GM12878 (cell line): ENCODE measurements at regions not wholly inside any gene's neighbourhood (a gene's known extent, or its start where the extent isn't known, plus 50 kb on each side); places are given as distances from the start of the nearest gene placed in this dataset.
"Not testable (repeated sequence)": the region's sequence is repeated elsewhere in the genome, so short reads cannot be mapped to it uniquely, and the experiment has no call there.

ENCODE experiments used
- ATAC-seq: fragments of 200-7000 bp; cut with Tn5 transposase; 3 replicates; pipeline ENCODE4 v1.9.1; 2020; ENCODE audit warnings: mild to moderate bottlenecking, moderate library complexity
- BruUV-seq: library from RNA; stranded (reverse); fragments of 400-500 nt; replicated peaks from 2 replicates; lab custom pipeline; 2021; lab: Mats Ljungman, UMichigan
- CTCF ChIA-PET: fragments of 300-600 bp; sonication (Branson Sonifier 250); formaldehyde crosslinking; extraction: SDS; loops from one replicate; lab custom pipeline; 2021; ENCODE audit warnings: inconsistent platforms; lab: Yijun Ruan, JAX
- POLR2A ChIA-PET: fragments of 350-600 bp; formaldehyde crosslinking; extraction: SDS; loops from one replicate; lab custom pipeline; 2021; ENCODE audit warnings: inconsistent platforms; lab: Charles Lee
- RAD21 ChIA-PET: fragments of 300-600 bp; sonication (Branson Sonifier 250); formaldehyde crosslinking; loops from one replicate; lab custom pipeline; 2023; ENCODE audit warnings: antibody characterized with exemption; ENCODE audit not compliant: unreplicated experiment; lab: Charles Lee
- SMC1A ChIA-PET: fragments of 300-600 bp; sonication (Branson Sonifier 250); formaldehyde crosslinking; loops from one replicate; lab custom pipeline; 2023; ENCODE audit not compliant: unreplicated experiment, uncharacterized antibody; lab: Charles Lee
- DNase-seq: peaks from one replicate; pipeline ENCODE4 v3.0.0-alpha.2; 2011; ENCODE audit warnings: low read depth, low spot score
- FAIRE-seq: peaks from 3 replicates; lab custom pipeline; 2011; peaks lifted over from hg19 to GRCh38; lab: Jason Lieb, UNC
- H2AFZ ChIP-seq: 2 replicates; pipeline ENCODE4 v1.6.0; 2011; ENCODE audit warnings: low read depth, low read length, control low read depth; ENCODE audit not compliant: control insufficient read depth
- H3K27ac ChIP-seq: 2 replicates; pipeline ENCODE4 v1.5.1; 2011; ENCODE audit warnings: control low read depth; ENCODE audit not compliant: control insufficient read depth, insufficient read depth
- H3K27me3 ChIP-seq, 2 experiments: replicated peaks in 1 of 2; 2 replicates each; pipeline versions ENCODE4 v1.6.0 to v1.6.1; 2011; ENCODE audit warnings: low read length in 1 of 2; ENCODE audit not compliant: control insufficient read depth in 2 of 2, insufficient read depth in 2 of 2
- H3K36me3 ChIP-seq, 2 experiments: 2 replicates each; pipeline ENCODE4 v1.5.1; 2011; ENCODE audit warnings: low read length in 1 of 2; ENCODE audit not compliant: control insufficient read depth in 2 of 2, insufficient read depth in 2 of 2
- H3K4me1 ChIP-seq: 2 replicates; pipeline ENCODE4 v1.6.1; 2011; ENCODE audit warnings: mild to moderate bottlenecking, low read length, moderate library complexity, mixed read lengths; ENCODE audit not compliant: control insufficient read depth, insufficient read depth
- H3K4me2 ChIP-seq: 2 replicates; pipeline ENCODE4 v1.6.0; 2011; ENCODE audit warnings: control low read depth; ENCODE audit not compliant: control insufficient read depth, insufficient read depth
- H3K4me3 ChIP-seq: fragments of 200-600 bp; sonication (generic); 2 replicates; pipeline ENCODE4 v1.5.1; 2016
- H3K79me2 ChIP-seq: 2 replicates; pipeline ENCODE4 v1.6.0; 2011; ENCODE audit warnings: low read length; ENCODE audit not compliant: control insufficient read depth, insufficient read depth
- H3K9ac ChIP-seq: 2 replicates; pipeline ENCODE4 v1.8.0; 2011; ENCODE audit warnings: low read length, control low read depth, mixed read lengths; ENCODE audit not compliant: control insufficient read depth, insufficient read depth
- H3K9me3 ChIP-seq: replicated peaks from 3 replicates; pipeline ENCODE4 v1.5.1; 2011; ENCODE audit warnings: mild to moderate bottlenecking, low read length; ENCODE audit not compliant: control insufficient read depth, insufficient read depth
- H4K20me1 ChIP-seq: 2 replicates; pipeline ENCODE4 v1.6.0; 2011; ENCODE audit not compliant: control insufficient read depth, insufficient read depth
- CHD4 ChIP-seq: fragments of 200-600 bp; sonication (generic); IDR thresholded peaks from 2 replicates; pipeline ENCODE4 v1.6.1; 2016; ENCODE audit warnings: mild to moderate bottlenecking
- EGR1 ChIP-seq, 2 experiments: IDR thresholded peaks; 1 replicate in 1 of 2; 2 replicates in 1 of 2; pipeline ENCODE4 v1.6.1; 2011 to 2012; ENCODE audit warnings: low read depth in 2 of 2, low read length in 2 of 2, borderline replicate concordance in 1 of 2, mild to moderate bottlenecking in 1 of 2, moderate library complexity in 1 of 2
- GABPA ChIP-seq: IDR thresholded peaks from 2 replicates; pipeline ENCODE4 v1.6.1; 2014; ENCODE audit warnings: antibody characterized with exemption, low read depth, mild to moderate bottlenecking, inconsistent platforms
- IKZF1 ChIP-seq: fragments of 450-650 bp; conservative IDR thresholded peaks from 2 replicates; pipeline ENCODE4 v1.6.1; 2017; ENCODE audit warnings: antibody characterized with exemption, mild to moderate bottlenecking
- RCOR1 ChIP-seq: conservative IDR thresholded peaks from 2 replicates; pipeline ENCODE4 v1.6.1; 2012; ENCODE audit warnings: low read depth, low read length, improper control_type of control experiment
- RELB ChIP-seq: fragments of 450-650 bp; IDR thresholded peaks from 2 replicates; pipeline ENCODE4 v1.6.1; 2017; ENCODE audit warnings: low read depth, mild to moderate bottlenecking, moderate library complexity
- RFX5 ChIP-seq: IDR thresholded peaks from 2 replicates; pipeline ENCODE4 v1.6.1; 2011; ENCODE audit warnings: low read depth, low read length, improper control_type of control experiment
- SMAD1 ChIP-seq: fragments of 450-650 bp; IDR thresholded peaks from 2 replicates; pipeline ENCODE4 v1.6.1; 2018; ENCODE audit warnings: mild to moderate bottlenecking, low read depth; ENCODE audit not compliant: partially characterized antibody
- SREBF1 ChIP-seq: IDR thresholded peaks from 2 replicates; pipeline ENCODE4 v1.6.1; 2012; ENCODE audit warnings: mild to moderate bottlenecking, low read length
- SREBF2 ChIP-seq: IDR thresholded peaks from 2 replicates; pipeline ENCODE4 v1.6.1; 2012; ENCODE audit warnings: mild to moderate bottlenecking, low read length
- YBX1 ChIP-seq: fragments of 450-650 bp; IDR thresholded peaks from 2 replicates; pipeline ENCODE4 v1.6.1; 2016; ENCODE audit warnings: antibody characterized with exemption
- ZNF274 ChIP-seq: IDR thresholded peaks from one replicate; pipeline ENCODE4 v1.8.0; 2011; ENCODE audit not compliant: insufficient read length, insufficient read depth
- WGBS: methylation state at CpG from one replicate; pipeline ENCODE4 v1.1.6; 2016; ENCODE audit warnings: low lambda C conversion rate; ENCODE audit not compliant: insufficient replicate concordance, insufficient coverage; ENCODE audit errors: missing lambda C conversion rate; 5-methylcytosine and 5-hydroxymethylcytosine counted together
- in situ Hi-C: fragments of 300-500 bp; cut with MboI; formaldehyde crosslinking; loops from 9 replicates; pipeline ENCODE4 v1.14.3; 2018; ENCODE audit warnings: mixed read lengths
- intact Hi-C: fragments of 100-400 bp; cut with micrococcal nuclease; formaldehyde crosslinking; loops from one replicate; pipeline ENCODE4 v1.14.2; 2022; ENCODE audit not compliant: unreplicated experiment
- TF ChIP-seq, protein P1 (sequence below): IDR thresholded peaks from 2 replicates; pipeline ENCODE4 v1.6.1; 2012; ENCODE audit warnings: low read depth, low read length, improper control_type of control experiment
- TF ChIP-seq, protein P2 (sequence below): IDR thresholded peaks from 2 replicates; pipeline ENCODE4 v1.6.1; 2012; ENCODE audit warnings: low read depth, low read length, improper control_type of control experiment

DNA sequence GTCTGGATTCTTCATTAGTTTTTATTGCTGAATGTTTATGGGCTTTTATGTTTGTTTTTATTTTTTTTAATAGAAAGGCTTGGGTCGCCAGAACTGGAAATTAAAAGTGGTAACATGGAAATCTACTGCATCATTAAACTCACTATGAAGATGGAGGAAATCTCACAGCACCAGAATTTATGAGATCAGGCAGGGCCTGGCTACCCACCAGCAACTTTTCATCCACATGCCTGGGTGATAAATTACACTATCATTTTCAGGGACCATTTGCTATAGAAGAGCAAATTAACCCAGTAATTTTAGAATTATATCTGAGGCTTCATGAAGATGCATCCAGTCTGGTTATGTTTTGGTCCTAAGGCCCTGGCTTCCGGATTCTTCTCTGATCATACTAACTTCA lies 57.8 kb upstream of the PLCB4 start (continued):
- TF ChIP-seq, protein P1, sequence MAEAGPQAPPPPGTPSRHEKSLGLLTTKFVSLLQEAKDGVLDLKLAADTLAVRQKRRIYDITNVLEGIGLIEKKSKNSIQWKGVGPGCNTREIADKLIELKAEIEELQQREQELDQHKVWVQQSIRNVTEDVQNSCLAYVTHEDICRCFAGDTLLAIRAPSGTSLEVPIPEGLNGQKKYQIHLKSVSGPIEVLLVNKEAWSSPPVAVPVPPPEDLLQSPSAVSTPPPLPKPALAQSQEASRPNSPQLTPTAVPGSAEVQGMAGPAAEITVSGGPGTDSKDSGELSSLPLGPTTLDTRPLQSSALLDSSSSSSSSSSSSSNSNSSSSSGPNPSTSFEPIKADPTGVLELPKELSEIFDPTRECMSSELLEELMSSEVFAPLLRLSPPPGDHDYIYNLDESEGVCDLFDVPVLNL, result no peak

- H3K4me2 ChIP-seq, H3K9me3 ChIP-seq, DNase-seq, H3K36me3 ChIP-seq, FAIRE-seq, ATAC-seq, H3K27ac ChIP-seq, H3K9ac ChIP-seq, H3K27me3 ChIP-seq, POLR2A ChIA-PET, H3K4me3 ChIP-seq, CTCF ChIA-PET, in situ Hi-C loops, RAD21 ChIA-PET, H3K79me2 ChIP-seq, BruUV-seq, H3K4me1 ChIP-seq, H4K20me1 ChIP-seq, H2AFZ ChIP-seq, SMC1A ChIA-PET: not testable (repeated sequence)
- intact Hi-C loops, result loop anchor here (10.0 kb wide), 1 partner anchor 51 kb away; no protein-coding TSS in a partner anchor
- WGBS, result 26% methylated on average over 4 of the region's 6 CpGs
Observed at GRCh38 chr20:9015232-9015983, 53.5 kb upstream of the PLCB4 start.

- H4K20me1 ChIP-seq, result no peaks in the 10 kb centered on the region
- DNase-seq, result no peak
- WGBS, result 0% methylated on average over 1 of the region's 1 CpG
- no peaks in the 10 kb centered on the region for H3K27me3 ChIP-seq
- ChIA-PET CTCF (no interaction called here), RAD21 (no interaction called here), SMC1A (no interaction called here), POLR2A (no interaction called here)
- no peaks in the 10 kb centered on the region for H3K36me3 ChIP-seq
- no TSS peak for BruUV-seq
- H3K4me1 ChIP-seq, result no peaks in the 10 kb centered on the region
- no peak overlapping the region for H3K9ac ChIP-seq
- H2AFZ ChIP-seq, result no peak overlapping the region
- no peak overlapping the region for H3K27ac ChIP-seq
- in situ Hi-C loops (no loop called here), intact Hi-C loops (loop anchor here (10.0 kb wide), 1 partner anchor 51 kb away; no protein-coding TSS in a partner anchor)
- H3K4me2 ChIP-seq, result no peak overlapping the region
- no peaks in the 10 kb centered on the region for H3K79me2 ChIP-seq
- FAIRE-seq, result no peak
- no peak for ATAC-seq
- H3K4me3 ChIP-seq, result no peak overlapping the region
- H3K9me3 ChIP-seq, result no peaks in the 10 kb centered on the region
- TF ChIP-seq YBX1 (no peak), IKZF1 (no peak), RFX5 (no peak), ZNF274 (no peak), SREBF2 (no peak), EGR1 (IDR thresholded peaks at IDR 0.05; ENCODE audit: borderline replicate concordance in 1 of 2, low read depth in 2 of 2, low read length in 2 of 2) (no peak), SMAD1 (no peak), RCOR1 (no peak), GABPA (no peak), SREBF1 (no peak), RELB (no peak), CHD4 (no peak)
- TF ChIP-seq, protein P2, sequence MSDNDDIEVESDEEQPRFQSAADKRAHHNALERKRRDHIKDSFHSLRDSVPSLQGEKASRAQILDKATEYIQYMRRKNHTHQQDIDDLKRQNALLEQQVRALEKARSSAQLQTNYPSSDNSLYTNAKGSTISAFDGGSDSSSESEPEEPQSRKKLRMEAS, result no peak
Observed at GRCh38 chr20:9015984-9016324, 52.9 kb upstream of the PLCB4 start.
